ENCODE measurements at regions not wholly inside any gene's neighbourhood (a gene's known extent, or its start where the extent isn't known, plus 50 kb on each side); places are given as distances from the start of the nearest gene placed in this dataset.

- BruUV-seq (replicated peaks), result no TSS peak
These were observed 85.1 kb upstream of the ZBTB20 start for GRCh38 chr3:115232167-115232566.

DNA sequence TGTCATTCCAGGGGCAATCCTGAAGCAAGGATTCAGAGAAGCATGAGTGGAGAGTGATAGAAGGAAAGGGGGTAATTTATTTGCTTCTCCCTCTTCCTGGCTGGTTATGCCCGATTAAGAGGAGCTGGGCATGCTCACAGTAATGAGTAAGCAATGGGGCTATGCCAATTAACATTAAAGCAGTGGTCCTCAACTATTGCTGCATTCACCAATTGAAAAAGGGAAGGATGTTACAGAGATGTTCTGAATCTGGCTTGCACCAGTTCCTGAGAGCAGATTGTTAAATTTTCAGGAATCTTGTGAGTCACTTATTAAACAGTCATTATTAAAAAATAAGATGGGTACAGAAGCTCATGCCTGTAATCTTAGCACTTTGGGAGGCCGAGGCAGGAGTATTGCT, 85.9 kb upstream of the ZBTB20 start:
- no peaks in the 10 kb centered on the region for H3K27me3 ChIP-seq (replicated peaks; ENCODE audit: insufficient read depth, low read depth, low read length, poor library complexity)
- H3K4me1 ChIP-seq (ENCODE audit: insufficient read depth, low read length, poor library complexity, severe bottlenecking), result no peaks in the 10 kb centered on the region
- CTCF ChIA-PET, result no interaction called here
- BruUV-seq (replicated peaks), result no TSS peak
- POLR2A ChIA-PET (ENCODE audit: low non-redundant PET), result no interaction called here
- no peak overlapping the region for H3K27ac ChIP-seq (ENCODE audit: low read depth, low read length, poor library complexity, severe bottlenecking)
- H3K36me3 ChIP-seq (ENCODE audit: insufficient read depth, low read length, poor library complexity, severe bottlenecking), result no peaks in the 10 kb centered on the region
- TF ChIP-seq EZH2 (IDR thresholded peaks at IDR 0.05; ENCODE audit: borderline replicate concordance, low read depth, low read length, poor library complexity, severe bottlenecking), result no peak
- no peak for TF ChIP-seq CTCF (conservative IDR thresholded peaks at IDR 0.05; ENCODE audit: low read depth, low read length)
- no peak overlapping the region for H3K4me3 ChIP-seq (ENCODE audit: low read depth, low read length, poor library complexity, severe bottlenecking)
- intact Hi-C loops (cut with micrococcal nuclease; ENCODE audit: unreplicated experiment), result no loop called here
- no peak for DNase-seq (ENCODE audit: low spot score)
- no peaks in the 10 kb centered on the region for H3K9me3 ChIP-seq (ENCODE audit: low read depth, low read length, poor library complexity, severe bottlenecking)

More at GRCh38 chr3:115232167-115232566, 85.1 kb upstream of the ZBTB20 start:
- H3K27me3 ChIP-seq (replicated peaks; ENCODE audit: insufficient read depth, low read depth, low read length, poor library complexity), result no peaks in the 10 kb centered on the region
- H3K9me3 ChIP-seq (ENCODE audit: low read depth, low read length, poor library complexity, severe bottlenecking), result no peaks in the 10 kb centered on the region
- TF ChIP-seq CTCF (conservative IDR thresholded peaks at IDR 0.05; ENCODE audit: low read depth, low read length) (no peak), EZH2 (IDR thresholded peaks at IDR 0.05; ENCODE audit: borderline replicate concordance, low read depth, low read length, poor library complexity, severe bottlenecking) (no peak)
- POLR2A ChIA-PET (ENCODE audit: low non-redundant PET), result no interaction called here
- no peak for DNase-seq (ENCODE audit: low spot score)
- CTCF ChIA-PET, result no interaction called here
- intact Hi-C loops (cut with micrococcal nuclease; ENCODE audit: unreplicated experiment), result no loop called here
- H3K4me3 ChIP-seq (ENCODE audit: low read depth, low read length, poor library complexity, severe bottlenecking), result no peak overlapping the region
- H3K36me3 ChIP-seq (ENCODE audit: insufficient read depth, low read length, poor library complexity, severe bottlenecking), result no peaks in the 10 kb centered on the region
- no peaks in the 10 kb centered on the region for H3K4me1 ChIP-seq (ENCODE audit: insufficient read depth, low read length, poor library complexity, severe bottlenecking)
- no peak overlapping the region for H3K27ac ChIP-seq (ENCODE audit: low read depth, low read length, poor library complexity, severe bottlenecking)

DNA sequence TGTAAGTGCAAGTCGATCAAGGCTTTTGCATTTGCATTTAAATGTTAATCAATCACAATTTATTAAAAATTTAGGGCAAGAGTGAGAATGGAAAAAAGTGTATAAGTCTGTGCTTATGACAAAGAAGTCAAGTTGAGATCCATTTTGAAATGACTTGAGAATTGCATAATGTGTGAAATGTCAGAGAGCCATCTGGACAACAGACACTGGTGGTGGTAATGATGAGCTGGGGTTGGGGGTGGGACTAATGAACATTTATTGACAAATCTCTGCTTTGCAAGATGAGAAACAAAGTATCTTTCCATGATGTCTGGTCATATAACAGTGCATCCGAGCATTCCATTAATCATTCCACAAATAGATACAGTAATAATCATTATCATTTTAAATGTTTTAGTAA, 89.4 kb upstream of the ZBTB20 start:
- intact Hi-C loops (cut with micrococcal nuclease; ENCODE audit: unreplicated experiment), result no loop called here
- Histone ChIP-seq H3K27ac (ENCODE audit: low read depth, low read length, poor library complexity, severe bottlenecking) (no peak overlapping the region), H3K27me3 (replicated peaks; ENCODE audit: insufficient read depth, low read depth, low read length, poor library complexity) (no peaks in the 10 kb centered on the region), H3K4me3 (ENCODE audit: low read depth, low read length, poor library complexity, severe bottlenecking) (no peak overlapping the region), H3K9me3 (ENCODE audit: low read depth, low read length, poor library complexity, severe bottlenecking) (no peaks in the 10 kb centered on the region), H3K36me3 (ENCODE audit: insufficient read depth, low read length, poor library complexity, severe bottlenecking) (no peaks in the 10 kb centered on the region), H3K4me1 (ENCODE audit: insufficient read depth, low read length, poor library complexity, severe bottlenecking) (peaks cover 4% of the 10 kb centered on the region)
- BruUV-seq (replicated peaks), result no TSS peak
- no peak for TF ChIP-seq CTCF (conservative IDR thresholded peaks at IDR 0.05; ENCODE audit: low read depth, low read length)
- no peak for TF ChIP-seq EZH2 (IDR thresholded peaks at IDR 0.05; ENCODE audit: borderline replicate concordance, low read depth, low read length, poor library complexity, severe bottlenecking)
- no peak for DNase-seq (ENCODE audit: low spot score)
- CTCF ChIA-PET, result no interaction called here
- POLR2A ChIA-PET (ENCODE audit: low non-redundant PET), result no interaction called here

All from A673 (cell line).